ENCODE measurements at regions not wholly inside any gene's neighbourhood (a gene's known extent, or its start where the extent isn't known, plus 50 kb on each side); places are given as distances from the start of the nearest gene placed in this dataset.

DNA sequence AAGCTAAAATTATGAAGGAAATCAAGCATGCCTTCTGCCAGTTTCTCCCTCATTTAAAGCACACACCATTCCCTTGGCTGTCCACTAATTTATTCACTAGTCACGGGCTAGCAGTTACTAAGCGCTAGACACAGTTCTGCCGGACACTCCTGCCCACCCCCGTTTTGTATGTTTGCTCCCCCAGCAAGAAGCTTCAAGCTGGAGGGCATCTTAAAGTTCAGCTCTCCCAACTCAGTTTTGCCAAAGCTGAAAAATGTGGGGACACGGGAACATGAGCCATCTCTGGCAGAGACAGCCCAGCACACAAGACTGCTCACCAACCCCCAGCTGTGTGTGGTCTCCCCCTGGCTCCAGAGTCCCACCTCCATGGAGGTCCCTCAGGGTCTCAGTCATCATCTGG is 263.6 kb downstream of the BRD1 start:
- TF ChIP-seq FOXP2 (optimal IDR thresholded peaks at IDR 0.05; ENCODE audit: control extremely low read depth, extremely low read length, insufficient read depth) (no peak), POLR2AphosphoS5 (IDR thresholded peaks at IDR 0.05; ENCODE audit: borderline replicate concordance, low read depth, low read length) (no peak), EZH2 (IDR thresholded peaks at IDR 0.05) (no peak)
